A673 (cell line): ENCODE measurements at regions not wholly inside any gene's neighbourhood (a gene's known extent, or its start where the extent isn't known, plus 50 kb on each side); places are given as distances from the start of the nearest gene placed in this dataset.

Experiments
- BruUV-seq: library from RNA; stranded (reverse); fragments of 400-500 nt; replicated peaks from 2 replicates; lab custom pipeline; 2021; lab: Mats Ljungman, UMichigan
- CTCF ChIA-PET: fragments of 300-600 bp; sonication (Branson Sonifier 250); formaldehyde crosslinking; loops from one replicate; lab custom pipeline; 2022; ENCODE audit warnings: antibody characterized with exemption; lab: Charles Lee
- POLR2A ChIA-PET: fragments of 300-600 bp; sonication (Branson Sonifier 250); formaldehyde crosslinking; loops from one replicate; lab custom pipeline; 2022; ENCODE audit warnings: antibody characterized with exemption; ENCODE audit not compliant: low non-redundant PET; lab: Charles Lee
- DNase-seq: peaks from one replicate; pipeline ENCODE4 v3.0.0-alpha.2; 2015; ENCODE audit warnings: low spot score
- H3K27ac ChIP-seq: fragments of 200-600 bp; sonication (generic); 2 replicates; pipeline ENCODE4 v1.5.1; 2016; ENCODE audit warnings: mixed run types, low read depth, mild to moderate bottlenecking, mixed read lengths, antibody characterized with exemption, low read length; ENCODE audit not compliant: poor library complexity, severe bottlenecking
- H3K27me3 ChIP-seq: fragments of 200-600 bp; sonication (generic); replicated peaks from 2 replicates; pipeline ENCODE4 v1.6.1; 2017; ENCODE audit warnings: mixed run types, low read depth, mild to moderate bottlenecking, mixed read lengths, antibody characterized with exemption, low read length; ENCODE audit not compliant: insufficient read depth, poor library complexity
- H3K36me3 ChIP-seq: fragments of 200-600 bp; sonication (generic); 2 replicates; pipeline ENCODE4 v1.6.1; 2016; ENCODE audit warnings: mixed run types, mild to moderate bottlenecking, mixed read lengths, antibody characterized with exemption, low read length; ENCODE audit not compliant: insufficient read depth, poor library complexity, severe bottlenecking
- H3K4me1 ChIP-seq: fragments of 200-600 bp; sonication (generic); 2 replicates; pipeline ENCODE4 v1.6.1; 2017; ENCODE audit warnings: mixed run types, mild to moderate bottlenecking, mixed read lengths, antibody characterized with exemption, low read length; ENCODE audit not compliant: insufficient read depth, poor library complexity, severe bottlenecking
- H3K4me3 ChIP-seq: fragments of 200-600 bp; sonication (generic); 2 replicates; pipeline ENCODE4 v1.5.1; 2016; ENCODE audit warnings: low read depth, mixed run types, mild to moderate bottlenecking, mixed read lengths, low read length; ENCODE audit not compliant: poor library complexity, severe bottlenecking
- H3K9me3 ChIP-seq: fragments of 200-600 bp; sonication (generic); 2 replicates; pipeline ENCODE4 v1.6.1; 2016; ENCODE audit warnings: mixed run types, low read depth, mild to moderate bottlenecking, mixed read lengths, antibody characterized with exemption, low read length; ENCODE audit not compliant: poor library complexity, severe bottlenecking
- CTCF ChIP-seq: fragments of 300-800, 200-600 bp; sonication (generic); conservative IDR thresholded peaks from 2 replicates; pipeline ENCODE4 v1.5.1; 2017; ENCODE audit warnings: low read depth, mild to moderate bottlenecking, antibody characterized with exemption, low read length, moderate library complexity, mixed read lengths
- EZH2 ChIP-seq: fragments of 200-600 bp; sonication (generic); IDR thresholded peaks from 2 replicates; pipeline ENCODE4 v1.6.1; 2017; ENCODE audit warnings: borderline replicate concordance, low read depth, mild to moderate bottlenecking, mixed read lengths, antibody characterized with exemption, low read length; ENCODE audit not compliant: poor library complexity, severe bottlenecking
- intact Hi-C: fragments of 100-400 bp; cut with micrococcal nuclease; formaldehyde crosslinking; loops from one replicate; pipeline ENCODE4 v1.10.0; 2022; ENCODE audit not compliant: unreplicated experiment

- Histone ChIP-seq H3K36me3 (no peaks in the 10 kb centered on the region), H3K9me3 (no peaks in the 10 kb centered on the region), H3K4me3 (no peak overlapping the region), H3K4me1 (no peaks in the 10 kb centered on the region), H3K27ac (no peak overlapping the region), H3K27me3 (no peaks in the 10 kb centered on the region)
- no TSS peak for BruUV-seq
- TF ChIP-seq CTCF (no peak), EZH2 (no peak)
- ChIA-PET CTCF (no interaction called here), POLR2A (no interaction called here)
- no peak for DNase-seq
- intact Hi-C loops, result no loop called here
These were observed 267.1 kb upstream of the SEMA6A start for GRCh38 chr5:116841734-116842133.

- DNase-seq, result no peak
- Histone ChIP-seq H3K9me3 (no peaks in the 10 kb centered on the region), H3K4me3 (no peak overlapping the region), H3K27ac (no peak overlapping the region), H3K36me3 (no peaks in the 10 kb centered on the region), H3K4me1 (no peaks in the 10 kb centered on the region), H3K27me3 (no peaks in the 10 kb centered on the region)
- ChIA-PET POLR2A (no interaction called here), CTCF (no interaction called here)
- TF ChIP-seq EZH2 (no peak), CTCF (no peak)
- BruUV-seq, result no TSS peak
- intact Hi-C loops, result no loop called here
These were observed 263.5 kb upstream of the SEMA6A start for GRCh38 chr5:116838011-116838536.

GRCh38 chr5:116834796-116835515, 260.3 kb upstream of the SEMA6A start:
- Histone ChIP-seq H3K27ac (no peak overlapping the region), H3K9me3 (no peaks in the 10 kb centered on the region), H3K27me3 (no peaks in the 10 kb centered on the region), H3K4me3 (no peak overlapping the region), H3K4me1 (no peaks in the 10 kb centered on the region), H3K36me3 (no peaks in the 10 kb centered on the region)
- ChIA-PET CTCF (no interaction called here), POLR2A (no interaction called here)
- intact Hi-C loops, result no loop called here
- BruUV-seq, result no TSS peak
- TF ChIP-seq CTCF, result no peak
- TF ChIP-seq EZH2, result no peak
- no peak for DNase-seq
